SU-DHL-6 (cell line): ENCODE measurements at regions not wholly inside any gene's neighbourhood (a gene's known extent, or its start where the extent isn't known, plus 50 kb on each side); places are given as distances from the start of the nearest gene placed in this dataset.

Experiments used
- H2AFZ ChIP-seq: fragments of 200-600 bp; sonication (generic); 2 replicates; pipeline ENCODE4 v1.6.1; 2014; ENCODE audit warnings: low read depth, mild to moderate bottlenecking, moderate library complexity, mixed read lengths, antibody characterized with exemption, low read length; ENCODE audit not compliant: severe bottlenecking
- H3F3A ChIP-seq: fragments of 200-600 bp; shearing (Covaris generic); 2 replicates; pipeline ENCODE4 v1.6.0; 2016; ENCODE audit warnings: antibody characterized with exemption, mild to moderate bottlenecking; ENCODE audit not compliant: insufficient read depth
- H3K27ac ChIP-seq: fragments of 200-600 bp; sonication (generic); 2 replicates; pipeline ENCODE4 v1.5.1; 2016; ENCODE audit warnings: low read depth, mild to moderate bottlenecking, low read length, moderate library complexity, mixed read lengths
- H3K27me3 ChIP-seq: fragments of 200-600 bp; sonication (generic), shearing (Covaris generic); 2 replicates; pipeline ENCODE4 v1.6.0; 2014; ENCODE audit warnings: mild to moderate bottlenecking, low read length
- H3K36me3 ChIP-seq: fragments of 200-600 bp; sonication (generic); 2 replicates; pipeline ENCODE4 v1.6.1; 2014; ENCODE audit warnings: mild to moderate bottlenecking, low read length, mixed read lengths
- H3K4me2 ChIP-seq: fragments of 300-600, 200-600 bp; shearing (Covaris generic), sonication (generic); 2 replicates; pipeline ENCODE4 v1.6.0; 2014; ENCODE audit warnings: low read length, low read depth, mild to moderate bottlenecking; ENCODE audit not compliant: poor library complexity, severe bottlenecking
- H3K4me3 ChIP-seq: fragments of 200-600 bp; sonication (generic); 2 replicates; pipeline ENCODE4 v1.5.1; 2014; ENCODE audit warnings: antibody characterized with exemption, low read length, mild to moderate bottlenecking, mixed read lengths; ENCODE audit not compliant: insufficient read depth, poor library complexity, severe bottlenecking
- H3K79me2 ChIP-seq: fragments of 200-600 bp; sonication (generic); 2 replicates; pipeline ENCODE4 v1.6.1; 2014; ENCODE audit warnings: mild to moderate bottlenecking, low read length, moderate library complexity; ENCODE audit not compliant: insufficient read depth
- H3K9ac ChIP-seq: fragments of 200-600 bp; sonication (generic); 2 replicates; pipeline ENCODE4 v1.7.0; 2014; ENCODE audit warnings: mild to moderate bottlenecking, low read length
- H3K9me2 ChIP-seq: fragments of 200-600 bp; sonication (generic); replicated peaks from 2 replicates; pipeline ENCODE4 v1.6.1; 2014; ENCODE audit warnings: low read length; ENCODE audit not compliant: insufficient read depth
- H3K9me3 ChIP-seq: fragments of 200-600 bp; sonication (generic); 2 replicates; pipeline ENCODE4 v1.6.1; 2014; ENCODE audit warnings: low read length, mixed read lengths; ENCODE audit not compliant: insufficient read depth
- H4K20me1 ChIP-seq: fragments of 200-600 bp; sonication (generic); 2 replicates; pipeline ENCODE4 v1.6.1; 2014; ENCODE audit warnings: low read depth, mild to moderate bottlenecking, antibody characterized with exemption, low read length, moderate library complexity, mixed read lengths
- EZH2phosphoT487 ChIP-seq: fragments of 200-600 bp; sonication (generic), shearing (Covaris generic); conservative IDR thresholded peaks from 2 replicates; pipeline ENCODE4 v1.6.1; 2018; ENCODE audit warnings: mild to moderate bottlenecking, antibody characterized with exemption, low read length, moderate library complexity, mixed read lengths
- TF ChIP-seq, protein P1 (sequence below): fragments of 200-600 bp; sonication (generic); IDR thresholded peaks from one replicate; pipeline ENCODE4 v1.5.1; 2017; ENCODE audit warnings: antibody characterized with exemption, mild to moderate bottlenecking, low read length, moderate library complexity; ENCODE audit not compliant: insufficient read depth, poor library complexity, severe bottlenecking

DNA sequence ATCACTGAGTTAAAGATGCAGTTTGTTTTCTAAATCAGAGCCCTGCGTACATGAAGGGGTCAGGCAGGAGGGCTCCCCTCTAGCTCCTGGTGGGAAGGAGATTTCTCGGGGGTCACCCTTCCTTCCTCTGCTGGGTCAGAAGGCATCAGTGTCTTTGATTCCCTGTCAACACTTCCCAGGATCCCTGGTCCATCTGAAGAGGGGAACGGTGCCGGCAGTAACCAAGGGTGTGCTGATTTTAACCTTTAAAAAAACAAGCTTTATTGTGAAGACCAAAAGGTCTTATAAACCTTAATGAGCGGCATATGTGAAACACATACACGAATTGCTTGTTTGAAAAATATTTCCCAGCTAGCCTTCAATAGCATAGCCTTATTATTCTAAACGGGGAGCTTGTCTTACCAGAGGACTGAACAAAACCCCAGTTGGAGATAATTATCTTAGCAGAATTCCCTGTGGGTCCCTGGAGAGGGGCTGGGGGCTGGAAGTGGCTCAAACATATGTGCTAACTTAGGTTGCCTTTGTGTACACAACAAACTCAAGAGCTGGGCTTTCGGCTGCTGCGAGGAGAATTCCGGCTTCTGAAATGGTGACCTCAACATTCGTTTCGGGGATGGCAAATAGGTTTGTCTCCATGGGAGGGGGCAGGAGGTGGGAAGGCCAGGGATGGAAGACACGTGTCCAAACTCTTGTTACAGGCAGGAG lies 114.9 kb upstream of the MYCN start:
- no peak overlapping the region for H3K4me2 ChIP-seq
- no peaks in the 10 kb centered on the region for H3K9me3 ChIP-seq
- H4K20me1 ChIP-seq: no peaks in the 10 kb centered on the region
- TF ChIP-seq, protein P1, sequence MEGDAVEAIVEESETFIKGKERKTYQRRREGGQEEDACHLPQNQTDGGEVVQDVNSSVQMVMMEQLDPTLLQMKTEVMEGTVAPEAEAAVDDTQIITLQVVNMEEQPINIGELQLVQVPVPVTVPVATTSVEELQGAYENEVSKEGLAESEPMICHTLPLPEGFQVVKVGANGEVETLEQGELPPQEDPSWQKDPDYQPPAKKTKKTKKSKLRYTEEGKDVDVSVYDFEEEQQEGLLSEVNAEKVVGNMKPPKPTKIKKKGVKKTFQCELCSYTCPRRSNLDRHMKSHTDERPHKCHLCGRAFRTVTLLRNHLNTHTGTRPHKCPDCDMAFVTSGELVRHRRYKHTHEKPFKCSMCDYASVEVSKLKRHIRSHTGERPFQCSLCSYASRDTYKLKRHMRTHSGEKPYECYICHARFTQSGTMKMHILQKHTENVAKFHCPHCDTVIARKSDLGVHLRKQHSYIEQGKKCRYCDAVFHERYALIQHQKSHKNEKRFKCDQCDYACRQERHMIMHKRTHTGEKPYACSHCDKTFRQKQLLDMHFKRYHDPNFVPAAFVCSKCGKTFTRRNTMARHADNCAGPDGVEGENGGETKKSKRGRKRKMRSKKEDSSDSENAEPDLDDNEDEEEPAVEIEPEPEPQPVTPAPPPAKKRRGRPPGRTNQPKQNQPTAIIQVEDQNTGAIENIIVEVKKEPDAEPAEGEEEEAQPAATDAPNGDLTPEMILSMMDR: no peak
- no peak for TF ChIP-seq EZH2phosphoT487
- H3K9ac ChIP-seq: no peak overlapping the region
- no peaks in the 10 kb centered on the region for H3K36me3 ChIP-seq
- H3K79me2 ChIP-seq: no peaks in the 10 kb centered on the region
- no peak overlapping the region for H2AFZ ChIP-seq
- H3K27me3 ChIP-seq: no peaks in the 10 kb centered on the region
- H3K27ac ChIP-seq: no peak overlapping the region
- no peaks in the 10 kb centered on the region for H3K9me2 ChIP-seq
- no peak overlapping the region for H3K4me3 ChIP-seq
- no peaks in the 10 kb centered on the region for H3F3A ChIP-seq

DNA sequence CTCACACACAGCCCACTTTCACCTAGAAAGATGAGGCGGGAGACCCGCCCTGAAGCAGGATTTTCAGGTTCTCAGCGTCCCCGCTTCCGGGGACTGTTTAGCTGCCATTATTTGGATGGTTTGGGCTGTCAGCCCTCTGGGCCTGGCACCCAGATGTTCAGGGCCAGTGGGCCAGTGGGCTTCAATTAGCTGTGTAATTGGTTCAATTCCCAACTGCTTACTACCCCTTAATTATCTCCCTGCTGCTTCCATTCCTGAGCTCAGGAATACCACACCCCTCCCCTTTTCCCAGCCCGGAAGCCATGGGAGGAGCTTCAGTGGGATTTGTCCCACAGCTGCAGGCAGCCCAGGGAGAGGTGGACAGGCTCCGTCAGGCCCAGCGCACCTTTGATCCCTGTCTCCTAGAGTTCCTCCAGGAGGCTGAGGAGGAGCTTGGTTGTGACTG lies 114.1 kb upstream of the MYCN start:
- Histone ChIP-seq H3K27me3 (no peaks in the 10 kb centered on the region), H3K79me2 (no peaks in the 10 kb centered on the region), H3K27ac (no peak overlapping the region), H4K20me1 (no peaks in the 10 kb centered on the region), H3F3A (no peaks in the 10 kb centered on the region), H3K4me3 (no peak overlapping the region), H3K36me3 (no peaks in the 10 kb centered on the region), H2AFZ (no peak overlapping the region), H3K4me2 (no peak overlapping the region), H3K9ac (no peak overlapping the region), H3K9me3 (no peaks in the 10 kb centered on the region), H3K9me2 (no peaks in the 10 kb centered on the region)
- TF ChIP-seq EZH2phosphoT487: no peak
- TF ChIP-seq, protein P1: no peak

DNA sequence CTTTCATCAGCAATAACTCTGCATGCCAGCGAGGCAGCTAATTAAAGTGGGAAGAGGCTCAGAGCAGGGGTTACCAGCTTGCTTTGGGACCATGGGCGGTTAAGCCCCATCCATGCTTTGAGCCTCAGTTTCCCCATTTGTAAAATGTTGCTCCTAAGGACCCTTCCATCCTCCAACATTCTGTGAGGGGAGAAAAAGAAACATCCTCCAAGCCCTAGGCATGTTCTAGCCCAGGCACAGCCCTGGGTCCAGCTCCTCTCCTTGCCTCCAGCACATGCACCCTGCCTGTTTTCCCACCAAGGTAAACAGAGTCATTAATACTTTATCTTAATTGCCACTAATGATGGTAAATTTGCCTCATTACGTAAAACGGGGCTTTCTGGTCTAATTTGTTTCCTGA lies 113.3 kb upstream of the MYCN start:
- no peaks in the 10 kb centered on the region for H3K9me3 ChIP-seq

More for the DNA sequence above, 113.3 kb upstream of the MYCN start:
- H3K36me3 ChIP-seq: no peaks in the 10 kb centered on the region
- H3K4me3 ChIP-seq: no peak overlapping the region
- TF ChIP-seq EZH2phosphoT487: no peak
- TF ChIP-seq, protein P1: no peak
- no peaks in the 10 kb centered on the region for H4K20me1 ChIP-seq
- H3K79me2 ChIP-seq: no peaks in the 10 kb centered on the region
- H3F3A ChIP-seq: no peaks in the 10 kb centered on the region
- H3K9ac ChIP-seq: no peak overlapping the region
- H3K27ac ChIP-seq: no peak overlapping the region
- H3K9me2 ChIP-seq: no peaks in the 10 kb centered on the region
- H3K4me2 ChIP-seq: no peak overlapping the region
- no peak overlapping the region for H2AFZ ChIP-seq
- H3K27me3 ChIP-seq: no peaks in the 10 kb centered on the region
